HepG2 (cell line): ENCODE measurements at regions not wholly inside any gene's neighbourhood (a gene's known extent, or its start where the extent isn't known, plus 50 kb on each side); places are given as distances from the start of the nearest gene placed in this dataset.

Source experiments
- ATAC-seq: fragments of 200-7000 bp; cut with Tn5 transposase; 3 replicates; pipeline ENCODE4 v1.9.1; 2020; ENCODE audit warnings: mild to moderate bottlenecking, moderate library complexity
- BruUV-seq: library from RNA; stranded (reverse); fragments of 400-500 nt; replicated peaks from 2 replicates; lab custom pipeline; 2021; lab: Mats Ljungman, UMichigan
- CTCF ChIA-PET: fragments of 300-600 bp; formaldehyde crosslinking; extraction: SDS; loops from one replicate; lab custom pipeline; 2021; ENCODE audit warnings: low total read pairs, inconsistent platforms, low intra/inter-chr PET ratio; lab: Yijun Ruan, JAX
- POLR2A ChIA-PET: fragments of 350-600 bp; sonication (Branson Sonifier 250); formaldehyde crosslinking; loops from one replicate; lab custom pipeline; 2020; ENCODE audit warnings: antibody characterized with exemption, inconsistent platforms; lab: Yijun Ruan, JAX
- DNase-seq: peaks from one replicate; pipeline ENCODE4 v3.0.0-alpha.2; 2015; ENCODE audit warnings: low spot score
- FAIRE-seq: peaks from 3 replicates; lab custom pipeline; 2011; peaks lifted over from hg19 to GRCh38; lab: Jason Lieb, UNC
- H2AFZ ChIP-seq: one replicate; pipeline ENCODE4 v1.6.1; 2011; ENCODE audit warnings: low read length, inconsistent platforms
- H3K27ac ChIP-seq: fragments of 300-600 bp; 3 replicates; pipeline ENCODE4 v1.8.0; 2011; ENCODE audit warnings: mixed run types, mild to moderate bottlenecking, mixed read lengths, low read length, inconsistent platforms; ENCODE audit not compliant: insufficient read depth; ENCODE audit errors: extremely low read length
- H3K27me3 ChIP-seq, 2 experiments: fragments of 200-600 bp in 1 of 2; 2 replicates in 1 of 2; 3 replicates in 1 of 2; pipeline versions ENCODE4 v1.6.0 to v1.8.0; 2011; ENCODE audit warnings: low read length in 2 of 2, mild to moderate bottlenecking in 2 of 2, moderate library complexity in 2 of 2, inconsistent platforms in 1 of 2; ENCODE audit not compliant: insufficient read depth in 2 of 2, control insufficient read depth in 1 of 2
- H3K36me3 ChIP-seq, 2 experiments: fragments of 200-600 bp in 1 of 2; replicated peaks in 1 of 2; 2 replicates in 1 of 2; 3 replicates in 1 of 2; pipeline versions ENCODE4 v1.5.1 to v1.8.0; 2011; ENCODE audit warnings: low read length in 2 of 2, inconsistent platforms in 1 of 2; ENCODE audit not compliant: insufficient read depth in 2 of 2, control insufficient read depth in 1 of 2
- H3K4me1 ChIP-seq: 2 replicates; pipeline ENCODE4 v1.5.1; 2012; ENCODE audit warnings: low read length, inconsistent platforms; ENCODE audit not compliant: insufficient read depth
- H3K4me2 ChIP-seq: 2 replicates; pipeline ENCODE4 v1.6.0; 2011; ENCODE audit warnings: low read depth, low read length, inconsistent platforms
- H3K4me3 ChIP-seq, 3 experiments: fragments of 200-600 bp in 1 of 3; sonication (generic), shearing (Covaris generic) in 1 of 3; replicated peaks in 1 of 3; 2 replicates each; pipeline ENCODE4 v1.5.1; 2011 to 2016; ENCODE audit warnings: low read length in 3 of 3, inconsistent platforms in 2 of 3, low read depth in 2 of 3, mild to moderate bottlenecking in 2 of 3, control low read depth in 1 of 3, mixed read lengths in 1 of 3; ENCODE audit not compliant: insufficient read depth in 1 of 3
- H3K79me2 ChIP-seq: one replicate; pipeline ENCODE4 v1.6.1; 2011; ENCODE audit warnings: low read length, inconsistent platforms; ENCODE audit not compliant: insufficient read depth
- H3K9ac ChIP-seq: 2 replicates; pipeline ENCODE4 v1.6.0; 2011; ENCODE audit warnings: mild to moderate bottlenecking, low read depth, low read length, inconsistent platforms; ENCODE audit not compliant: insufficient read depth
- H3K9me3 ChIP-seq: 2 replicates; pipeline ENCODE4 v1.5.1; 2012; ENCODE audit warnings: mild to moderate bottlenecking, low read length
- H4K20me1 ChIP-seq: 2 replicates; pipeline ENCODE4 v1.6.0; 2011; ENCODE audit warnings: inconsistent platforms, mild to moderate bottlenecking, low read length, moderate library complexity; ENCODE audit not compliant: insufficient read depth
- CEBPB ChIP-seq: IDR thresholded peaks from 2 replicates; pipeline ENCODE4 v1.6.1; 2011; ENCODE audit warnings: low read depth, low read length, improper control_type of control experiment, borderline replicate concordance
- GATAD2A ChIP-seq: IDR thresholded peaks from 2 replicates; pipeline ENCODE4 v1.6.1; 2016
- MTF1 ChIP-seq: sonication (generic); formaldehyde crosslinking; IDR thresholded peaks from 2 replicates; pipeline ENCODE4 v1.5.0; 2020; ENCODE audit warnings: missing genetic modification reagents
- PHB2 ChIP-seq: fragments of 450-650 bp; IDR thresholded peaks from 2 replicates; pipeline ENCODE4 v1.6.1; 2018; ENCODE audit not compliant: partially characterized antibody
- RCOR2 ChIP-seq: IDR thresholded peaks from 2 replicates; pipeline ENCODE4 v1.6.1; 2016; ENCODE audit warnings: missing biosample characterization, missing genetic modification reagents
- ZNF24 ChIP-seq: fragments of 450-650 bp; IDR thresholded peaks from 2 replicates; pipeline ENCODE4 v1.6.1; 2017; ENCODE audit warnings: antibody characterized with exemption, mild to moderate bottlenecking
- WGBS: methylation state at CpG from one replicate; pipeline ENCODE4 v1.1.6; 2017; ENCODE audit warnings: low lambda C conversion rate; 5-methylcytosine and 5-hydroxymethylcytosine counted together
- in situ Hi-C: cut with HindIII; loops from 2 replicates; pipeline ENCODE4 v1.10.0; 2017; ENCODE audit warnings: low pct_unique_long_range_greater_than_20kb; ENCODE audit not compliant: extremely low pct_ligation_motif_present
- intact Hi-C: fragments of 100-400 bp; cut with micrococcal nuclease; formaldehyde crosslinking; loops from one replicate; pipeline ENCODE4 v1.10.0; 2022; ENCODE audit not compliant: unreplicated experiment
- TF ChIP-seq, protein P1 (sequence below), 2 experiments: sonication (generic) in 1 of 2; formaldehyde crosslinking in 1 of 2; IDR thresholded peaks; 2 replicates each; pipeline versions ENCODE4 v1.4.0 to v1.6.1; 2018 to 2020; ENCODE audit warnings: missing genetic modification reagents in 2 of 2, borderline replicate concordance in 1 of 2, low read depth in 1 of 2, mild to moderate bottlenecking in 1 of 2, missing biosample characterization in 1 of 2

DNA sequence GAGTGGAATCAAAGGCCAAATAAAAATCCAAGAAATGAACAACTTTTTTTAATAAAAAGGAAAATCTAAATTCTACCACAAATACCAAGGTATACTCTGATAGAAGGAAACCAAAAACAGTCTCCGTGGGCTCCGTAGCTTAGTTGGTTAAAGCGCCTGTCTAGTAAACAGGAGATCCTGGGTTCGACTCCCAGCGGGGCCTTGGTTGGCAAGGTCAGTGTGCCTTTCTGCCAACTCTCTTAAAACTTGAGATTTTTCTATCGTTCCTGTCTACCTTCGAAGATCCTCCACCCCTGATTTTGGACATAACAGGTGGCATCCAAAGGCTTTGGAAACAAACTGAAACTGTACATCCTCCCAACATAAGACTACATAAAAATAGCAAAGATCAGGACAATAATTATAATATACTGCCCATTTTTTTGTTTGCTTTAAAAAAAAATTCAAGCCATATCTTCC lies 197.9 kb downstream of the TRIM27 start:
- Histone ChIP-seq H3K9me3 (no peaks in the 10 kb centered on the region), H3K4me1 (peaks cover 49% of the 10 kb centered on the region), H3K27me3 (peaks cover 0 to 12% of the 10 kb centered on the region in 2 experiments; a peak in 2 of 5 replicates), H3K36me3 (no peaks in the 10 kb centered on the region), H4K20me1 (no peaks in the 10 kb centered on the region), H3K27ac (no peak overlapping the region), H3K79me2 (no peaks in the 10 kb centered on the region), H3K9ac (no peak overlapping the region), H2AFZ (no peak overlapping the region), H3K4me2 (peak overlapping the region; percentile 45), H3K4me3 (no peak overlapping the region)
- intact Hi-C loops (loop anchor here (5.0 kb wide), 2 partner anchors 81 to 139 kb away; a partner anchor contains a TSS), in situ Hi-C loops (no loop called here)
- DNase-seq (peak; percentile 25), ATAC-seq (no peak), FAIRE-seq (no peak)
- ChIA-PET CTCF (no interaction called here), POLR2A (no interaction called here)
- no TSS peak for BruUV-seq
- 4% methylated on average over 6 of the region's 7 CpGs for WGBS
- TF ChIP-seq ZNF24 = peak; percentile 69; the same call in 1 of the 2 replicates
- TF ChIP-seq PHB2 = no peak
- TF ChIP-seq RCOR2 (CRISPR knock-in tag) = no peak
- TF ChIP-seq, protein P1, sequence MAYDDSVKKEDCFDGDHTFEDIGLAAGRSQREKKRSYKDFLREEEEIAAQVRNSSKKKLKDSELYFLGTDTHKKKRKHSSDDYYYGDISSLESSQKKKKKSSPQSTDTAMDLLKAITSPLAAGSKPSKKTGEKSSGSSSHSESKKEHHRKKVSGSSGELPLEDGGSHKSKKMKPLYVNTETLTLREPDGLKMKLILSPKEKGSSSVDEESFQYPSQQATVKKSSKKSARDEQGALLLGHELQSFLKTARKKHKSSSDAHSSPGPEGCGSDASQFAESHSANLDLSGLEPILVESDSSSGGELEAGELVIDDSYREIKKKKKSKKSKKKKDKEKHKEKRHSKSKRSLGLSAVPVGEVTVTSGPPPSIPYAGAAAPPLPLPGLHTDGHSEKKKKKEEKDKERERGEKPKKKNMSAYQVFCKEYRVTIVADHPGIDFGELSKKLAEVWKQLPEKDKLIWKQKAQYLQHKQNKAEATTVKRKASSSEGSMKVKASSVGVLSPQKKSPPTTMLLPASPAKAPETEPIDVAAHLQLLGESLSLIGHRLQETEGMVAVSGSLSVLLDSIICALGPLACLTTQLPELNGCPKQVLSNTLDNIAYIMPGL (CRISPR knock-in tag; IDR thresholded peaks at IDR 0.05; ENCODE audit: borderline replicate concordance in 1 of 2, low read depth in 1 of 2) = 0 out of 4 replicates have a peak, but pooled peaks of 1 of the 2 experiments have one; percentile 40
- TF ChIP-seq GATAD2A = 0 out of 2 replicates have a peak, but pooled peaks have one; percentile 10

DNA sequence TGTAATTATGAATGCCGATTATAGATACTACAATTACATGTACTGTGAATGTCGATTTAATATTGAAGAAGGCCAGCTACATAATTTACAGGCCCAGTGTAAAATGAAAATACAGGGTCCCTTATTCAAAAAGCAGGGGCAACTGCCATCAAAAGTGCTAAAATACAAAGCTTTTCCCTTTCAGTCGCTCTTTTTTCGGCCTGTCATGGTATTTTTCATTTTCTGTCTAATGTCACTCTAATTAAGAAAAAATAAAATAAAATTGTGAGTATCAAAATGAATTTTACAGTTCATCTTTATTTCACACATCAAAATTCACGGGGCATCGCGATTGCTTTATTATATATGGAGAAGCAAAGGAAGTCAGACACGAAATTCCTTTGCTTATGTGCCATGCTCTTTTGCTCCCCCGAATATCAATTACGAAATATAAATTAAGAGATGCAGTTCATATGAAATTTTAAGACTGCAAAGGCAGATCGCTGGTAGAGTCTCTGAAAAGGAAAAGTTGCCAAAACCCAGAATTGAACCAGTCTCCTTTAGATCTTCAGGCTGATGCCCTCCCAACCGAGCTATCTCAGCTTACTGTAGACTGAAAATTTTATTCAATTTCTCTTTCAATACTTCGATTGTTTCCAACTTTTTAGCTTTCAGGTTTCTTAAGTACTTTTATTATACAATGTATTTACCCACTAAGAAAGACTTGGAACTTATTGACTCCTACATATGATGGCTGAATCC lies 197.0 kb downstream of the TRIM27 start:
- H3K4me2 ChIP-seq = no peak overlapping the region
- no peaks in the 10 kb centered on the region for H3K79me2 ChIP-seq
- H3K9me3 ChIP-seq = no peaks in the 10 kb centered on the region
- WGBS = 39% methylated on average over 13 of the region's 13 CpGs
- H3K4me1 ChIP-seq = peaks cover 41% of the 10 kb centered on the region
- H3K27me3 ChIP-seq = peaks cover 0 to 19% of the 10 kb centered on the region in 2 experiments; a peak in 2 of 5 replicates
- H3K9ac ChIP-seq = no peak overlapping the region
- in situ Hi-C loops = no loop called here
- no peak for DNase-seq
- FAIRE-seq = no peak
- H2AFZ ChIP-seq = no peak overlapping the region
- intact Hi-C loops = loop anchor here (5.0 kb wide), 2 partner anchors 81 to 139 kb away; a partner anchor contains a TSS
- H3K4me3 ChIP-seq = no peak overlapping the region
- POLR2A ChIA-PET = no interaction called here
- CTCF ChIA-PET = no interaction called here
- no peak overlapping the region for H3K27ac ChIP-seq
- ATAC-seq = no peak
- BruUV-seq = no TSS peak
- TF ChIP-seq CEBPB = 0 out of 2 replicates have a peak, but pooled peaks have one; percentile 18
- TF ChIP-seq MTF1 = no peak
- no peaks in the 10 kb centered on the region for H3K36me3 ChIP-seq
- no peaks in the 10 kb centered on the region for H4K20me1 ChIP-seq
